Activated naive CD4-positive, alpha-beta T cell treated with anti-CD3 and anti-CD28 coated beads, Interleukin-2, amount 10 ng/mL, durations not matched to agents 7 days and 5 days (primary cell): ENCODE measurements at regions not wholly inside any gene's neighbourhood (a gene's known extent, or its start where the extent isn't known, plus 50 kb on each side); places are given as distances from the start of the nearest gene placed in this dataset.

ENCODE experiments used
- CTCF ChIA-PET: fragments of 350-600 bp; sonication (Branson Sonifier 250); formaldehyde crosslinking; loops from one replicate; lab custom pipeline; 2021; ENCODE audit warnings: antibody characterized with exemption; lab: Charles Lee
- DNase-seq: peaks from one replicate; pipeline ENCODE4 v3.0.0-alpha.2; 2020
- H3K27ac Mint-ChIP-seq: one replicate; pipeline ENCODE4 v1.8.0; 2021; ENCODE audit warnings: mild to moderate bottlenecking, moderate library complexity, mixed read lengths
- H3K27me3 Mint-ChIP-seq: one replicate; pipeline ENCODE4 v1.8.0; 2021; ENCODE audit warnings: mild to moderate bottlenecking, mixed read lengths
- H3K36me3 Mint-ChIP-seq: one replicate; pipeline ENCODE4 v1.8.0; 2021; ENCODE audit warnings: mixed read lengths
- H3K4me1 Mint-ChIP-seq: one replicate; pipeline ENCODE4 v1.8.0; 2021; ENCODE audit warnings: mixed read lengths
- H3K4me3 Mint-ChIP-seq: one replicate; pipeline ENCODE4 v1.8.0; 2021; ENCODE audit warnings: mild to moderate bottlenecking, moderate library complexity, mixed read lengths
- H3K9me3 Mint-ChIP-seq: one replicate; pipeline ENCODE4 v1.8.0; 2021; ENCODE audit warnings: mixed read lengths

- no peak for DNase-seq
- CTCF ChIA-PET, result no interaction called here
- H3K27me3 Mint-ChIP-seq, result no peaks in the 10 kb centered on the region
- no peaks in the 10 kb centered on the region for H3K4me1 Mint-ChIP-seq
- H3K36me3 Mint-ChIP-seq, result no peaks in the 10 kb centered on the region
- no peaks in the 10 kb centered on the region for H3K9me3 Mint-ChIP-seq
- no peak overlapping the region for H3K4me3 Mint-ChIP-seq
- no peak overlapping the region for H3K27ac Mint-ChIP-seq
These were observed 139.5 kb downstream of the KIF18A start for GRCh38 chr11:27968461-27968860.

GRCh38 chr11:27965559-27965958 is 142.4 kb downstream of the KIF18A start:
- Mint-ChIP-seq H3K4me1 (no peaks in the 10 kb centered on the region), H3K36me3 (no peaks in the 10 kb centered on the region), H3K4me3 (no peak overlapping the region), H3K27ac (no peak overlapping the region), H3K27me3 (no peaks in the 10 kb centered on the region), H3K9me3 (no peaks in the 10 kb centered on the region)
- CTCF ChIA-PET, result no interaction called here
- no peak for DNase-seq

GRCh38 chr11:27963370-27963769 is 144.6 kb downstream of the KIF18A start:
- H3K4me3 Mint-ChIP-seq, result no peak overlapping the region
- no peaks in the 10 kb centered on the region for H3K36me3 Mint-ChIP-seq
- CTCF ChIA-PET, result no interaction called here
- H3K9me3 Mint-ChIP-seq, result no peaks in the 10 kb centered on the region
- no peak overlapping the region for H3K27ac Mint-ChIP-seq
- no peaks in the 10 kb centered on the region for H3K27me3 Mint-ChIP-seq
- no peaks in the 10 kb centered on the region for H3K4me1 Mint-ChIP-seq
- DNase-seq, result no peak

GRCh38 chr11:27949951-27950738 is 157.8 kb downstream of the KIF18A start:
- Mint-ChIP-seq H3K9me3 (no peaks in the 10 kb centered on the region), H3K27me3 (no peaks in the 10 kb centered on the region)

GRCh38 chr11:27945348-27945747 is 162.6 kb downstream of the KIF18A start:
- Mint-ChIP-seq H3K9me3 (no peaks in the 10 kb centered on the region), H3K27ac (no peak overlapping the region), H3K4me3 (no peak overlapping the region), H3K4me1 (no peaks in the 10 kb centered on the region), H3K27me3 (no peaks in the 10 kb centered on the region), H3K36me3 (no peaks in the 10 kb centered on the region)
- no peak for DNase-seq
- CTCF ChIA-PET, result no interaction called here

More at GRCh38 chr11:27949951-27950738, 157.8 kb downstream of the KIF18A start:
- Mint-ChIP-seq H3K4me1 (no peaks in the 10 kb centered on the region), H3K36me3 (no peaks in the 10 kb centered on the region), H3K4me3 (no peak overlapping the region), H3K27ac (no peak overlapping the region)
- CTCF ChIA-PET, result no interaction called here
- DNase-seq, result no peak

GRCh38 chr11:27938011-27938410 is 169.9 kb downstream of the KIF18A start:
- DNase-seq, result no peak
- no peak overlapping the region for H3K27ac Mint-ChIP-seq
- H3K9me3 Mint-ChIP-seq, result no peaks in the 10 kb centered on the region
- H3K36me3 Mint-ChIP-seq, result no peaks in the 10 kb centered on the region
- no peaks in the 10 kb centered on the region for H3K27me3 Mint-ChIP-seq
- H3K4me1 Mint-ChIP-seq, result no peaks in the 10 kb centered on the region
- CTCF ChIA-PET, result no interaction called here
- H3K4me3 Mint-ChIP-seq, result no peak overlapping the region

GRCh38 chr11:27934830-27935145 is 173.2 kb downstream of the KIF18A start:
- no peaks in the 10 kb centered on the region for H3K9me3 Mint-ChIP-seq
- H3K27me3 Mint-ChIP-seq, result no peaks in the 10 kb centered on the region
- H3K4me3 Mint-ChIP-seq, result no peak overlapping the region
- DNase-seq, result no peak
- no peaks in the 10 kb centered on the region for H3K36me3 Mint-ChIP-seq
- CTCF ChIA-PET, result no interaction called here
- no peak overlapping the region for H3K27ac Mint-ChIP-seq
- H3K4me1 Mint-ChIP-seq, result no peaks in the 10 kb centered on the region

- H3K36me3 Mint-ChIP-seq, result no peaks in the 10 kb centered on the region
- no peak overlapping the region for H3K27ac Mint-ChIP-seq
- CTCF ChIA-PET, result no interaction called here
- no peak for DNase-seq
- H3K4me3 Mint-ChIP-seq, result no peak overlapping the region
- H3K27me3 Mint-ChIP-seq, result no peaks in the 10 kb centered on the region
- H3K4me1 Mint-ChIP-seq, result no peaks in the 10 kb centered on the region
- no peaks in the 10 kb centered on the region for H3K9me3 Mint-ChIP-seq
These were observed 173.7 kb downstream of the KIF18A start for GRCh38 chr11:27933992-27934829.

- H3K4me1 Mint-ChIP-seq, result no peaks in the 10 kb centered on the region
- H3K36me3 Mint-ChIP-seq, result no peaks in the 10 kb centered on the region
- CTCF ChIA-PET, result no interaction called here
- H3K27ac Mint-ChIP-seq, result no peak overlapping the region
- H3K4me3 Mint-ChIP-seq, result no peak overlapping the region
- DNase-seq, result no peak
- no peaks in the 10 kb centered on the region for H3K9me3 Mint-ChIP-seq
- no peaks in the 10 kb centered on the region for H3K27me3 Mint-ChIP-seq
These were observed 176.2 kb downstream of the KIF18A start for GRCh38 chr11:27931770-27932169.

GRCh38 chr11:27930946-27931345 is 177.0 kb downstream of the KIF18A start:
- no peaks in the 10 kb centered on the region for H3K4me1 Mint-ChIP-seq
- H3K27ac Mint-ChIP-seq, result no peak overlapping the region
- no peak overlapping the region for H3K4me3 Mint-ChIP-seq
- no peak for DNase-seq
- H3K27me3 Mint-ChIP-seq, result no peaks in the 10 kb centered on the region
- no peaks in the 10 kb centered on the region for H3K9me3 Mint-ChIP-seq
- no peaks in the 10 kb centered on the region for H3K36me3 Mint-ChIP-seq
- CTCF ChIA-PET, result no interaction called here

GRCh38 chr11:27928809-27929208 is 179.1 kb downstream of the KIF18A start:
- no peak overlapping the region for H3K4me3 Mint-ChIP-seq
- H3K27ac Mint-ChIP-seq, result no peak overlapping the region
- no peak for DNase-seq
- no peaks in the 10 kb centered on the region for H3K36me3 Mint-ChIP-seq
- H3K4me1 Mint-ChIP-seq, result no peaks in the 10 kb centered on the region
- no peaks in the 10 kb centered on the region for H3K27me3 Mint-ChIP-seq
- CTCF ChIA-PET, result no interaction called here
- no peaks in the 10 kb centered on the region for H3K9me3 Mint-ChIP-seq

- CTCF ChIA-PET, result no interaction called here
These were observed 180.9 kb downstream of the KIF18A start for GRCh38 chr11:27926981-27927481.

GRCh38 chr11:27926486-27926885 is 181.5 kb downstream of the KIF18A start:
- no peaks in the 10 kb centered on the region for H3K36me3 Mint-ChIP-seq
- DNase-seq, result no peak
- H3K27me3 Mint-ChIP-seq, result no peaks in the 10 kb centered on the region
- H3K4me1 Mint-ChIP-seq, result no peaks in the 10 kb centered on the region
- CTCF ChIA-PET, result no interaction called here
- no peak overlapping the region for H3K27ac Mint-ChIP-seq
- no peak overlapping the region for H3K4me3 Mint-ChIP-seq
- no peaks in the 10 kb centered on the region for H3K9me3 Mint-ChIP-seq

More at GRCh38 chr11:27926981-27927481, 180.9 kb downstream of the KIF18A start:
- no peaks in the 10 kb centered on the region for H3K36me3 Mint-ChIP-seq
- H3K9me3 Mint-ChIP-seq, result no peaks in the 10 kb centered on the region
- no peak for DNase-seq
- no peak overlapping the region for H3K27ac Mint-ChIP-seq
- H3K4me3 Mint-ChIP-seq, result no peak overlapping the region
- no peaks in the 10 kb centered on the region for H3K4me1 Mint-ChIP-seq
- no peaks in the 10 kb centered on the region for H3K27me3 Mint-ChIP-seq

GRCh38 chr11:27921472-27921871 is 186.5 kb downstream of the KIF18A start:
- Mint-ChIP-seq H3K27ac (no peak overlapping the region), H3K4me1 (no peaks in the 10 kb centered on the region), H3K9me3 (no peaks in the 10 kb centered on the region), H3K27me3 (no peaks in the 10 kb centered on the region), H3K36me3 (no peaks in the 10 kb centered on the region), H3K4me3 (no peak overlapping the region)
- no peak for DNase-seq
- CTCF ChIA-PET, result no interaction called here
